ENCODE measurements at regions not wholly inside any gene's neighbourhood (a gene's known extent, or its start where the extent isn't known, plus 50 kb on each side); places are given as distances from the start of the nearest gene placed in this dataset.

DNA sequence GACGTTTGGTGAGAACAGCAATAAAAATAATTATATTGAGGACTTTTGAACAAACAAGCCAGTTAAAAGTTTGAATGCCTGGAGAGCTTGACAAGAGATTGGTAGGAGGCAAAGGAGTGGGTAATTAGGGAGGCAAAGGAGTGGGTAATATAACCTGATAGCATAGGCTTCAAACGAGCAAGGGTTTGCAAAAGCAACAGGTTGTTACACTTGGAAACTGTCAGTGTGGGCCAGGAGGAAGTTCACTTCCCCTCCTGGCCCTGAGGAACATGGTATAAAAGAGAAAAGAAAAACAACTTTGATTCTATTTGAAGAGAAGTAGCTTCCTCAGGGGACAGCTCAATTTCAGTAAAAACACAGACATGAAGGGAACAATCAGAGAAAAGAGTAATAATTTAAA lies 121.7 kb downstream of the CCER1 start:
- H3K79me2 ChIP-seq (replicated peaks; ENCODE audit: insufficient read depth, low read length), result no peaks in the 10 kb centered on the region
- H3F3A ChIP-seq (ENCODE audit: insufficient read depth, low read length, poor library complexity, severe bottlenecking), result no peaks in the 10 kb centered on the region
- H3K4me3 ChIP-seq (ENCODE audit: low read length), result no peak overlapping the region
- H2AFZ ChIP-seq (ENCODE audit: low read depth, low read length), result no peak overlapping the region
- no peaks in the 10 kb centered on the region for H3K36me3 ChIP-seq (ENCODE audit: insufficient read depth, low read length)
- no peak overlapping the region for H3K9ac ChIP-seq (ENCODE audit: low read length)
- H3K9me3 ChIP-seq (ENCODE audit: low read length), result no peaks in the 10 kb centered on the region
- H3K9me2 ChIP-seq (ENCODE audit: insufficient read depth, low read length), result no peaks in the 10 kb centered on the region
- H3K27me3 ChIP-seq (ENCODE audit: insufficient read depth, low read depth, low read length), result no peaks in the 10 kb centered on the region
- H4K20me1 ChIP-seq (ENCODE audit: insufficient read depth), result no peaks in the 10 kb centered on the region
- H3K4me2 ChIP-seq (ENCODE audit: low read length), result no peak overlapping the region
- TF ChIP-seq RAD21 (conservative IDR thresholded peaks at IDR 0.05), result no peak
- no peak overlapping the region for H3K27ac ChIP-seq (ENCODE audit: low read length)

DNA sequence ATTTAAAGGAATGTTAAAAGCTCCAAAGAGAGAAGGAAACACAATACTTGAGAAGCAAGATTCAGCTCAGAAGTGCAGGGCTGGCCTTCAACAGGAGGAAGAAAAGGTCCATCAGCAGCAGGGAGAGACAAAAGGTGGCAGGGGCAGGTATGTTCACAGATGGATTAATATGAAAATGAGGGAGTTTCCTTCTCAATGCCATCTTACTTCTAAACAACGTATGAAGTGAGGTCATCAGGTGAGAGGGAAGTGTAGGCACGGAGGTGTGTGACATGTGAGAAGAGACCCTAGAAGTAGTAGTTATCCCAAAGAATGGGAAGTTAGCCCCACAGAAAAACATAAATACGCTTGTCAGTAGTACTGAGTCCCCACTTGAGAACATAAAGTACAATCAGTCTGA lies 122.5 kb downstream of the CCER1 start:
- Histone ChIP-seq H3K4me3 (ENCODE audit: low read length) (no peak overlapping the region), H3F3A (ENCODE audit: insufficient read depth, low read length, poor library complexity, severe bottlenecking) (no peaks in the 10 kb centered on the region), H2AFZ (ENCODE audit: low read depth, low read length) (no peak overlapping the region), H3K27ac (ENCODE audit: low read length) (no peak overlapping the region), H3K27me3 (ENCODE audit: insufficient read depth, low read depth, low read length) (no peaks in the 10 kb centered on the region), H4K20me1 (ENCODE audit: insufficient read depth) (no peaks in the 10 kb centered on the region), H3K9ac (ENCODE audit: low read length) (no peak overlapping the region), H3K79me2 (replicated peaks; ENCODE audit: insufficient read depth, low read length) (no peaks in the 10 kb centered on the region), H3K9me2 (ENCODE audit: insufficient read depth, low read length) (no peaks in the 10 kb centered on the region), H3K9me3 (ENCODE audit: low read length) (no peaks in the 10 kb centered on the region), H3K4me2 (ENCODE audit: low read length) (no peak overlapping the region), H3K36me3 (ENCODE audit: insufficient read depth, low read length) (no peaks in the 10 kb centered on the region)
- TF ChIP-seq EP300 (conservative IDR thresholded peaks at IDR 0.05; ENCODE audit: poor library complexity, severe bottlenecking), result no peak
- no peak for TF ChIP-seq RAD21 (conservative IDR thresholded peaks at IDR 0.05)
- TF ChIP-seq, protein P1, sequence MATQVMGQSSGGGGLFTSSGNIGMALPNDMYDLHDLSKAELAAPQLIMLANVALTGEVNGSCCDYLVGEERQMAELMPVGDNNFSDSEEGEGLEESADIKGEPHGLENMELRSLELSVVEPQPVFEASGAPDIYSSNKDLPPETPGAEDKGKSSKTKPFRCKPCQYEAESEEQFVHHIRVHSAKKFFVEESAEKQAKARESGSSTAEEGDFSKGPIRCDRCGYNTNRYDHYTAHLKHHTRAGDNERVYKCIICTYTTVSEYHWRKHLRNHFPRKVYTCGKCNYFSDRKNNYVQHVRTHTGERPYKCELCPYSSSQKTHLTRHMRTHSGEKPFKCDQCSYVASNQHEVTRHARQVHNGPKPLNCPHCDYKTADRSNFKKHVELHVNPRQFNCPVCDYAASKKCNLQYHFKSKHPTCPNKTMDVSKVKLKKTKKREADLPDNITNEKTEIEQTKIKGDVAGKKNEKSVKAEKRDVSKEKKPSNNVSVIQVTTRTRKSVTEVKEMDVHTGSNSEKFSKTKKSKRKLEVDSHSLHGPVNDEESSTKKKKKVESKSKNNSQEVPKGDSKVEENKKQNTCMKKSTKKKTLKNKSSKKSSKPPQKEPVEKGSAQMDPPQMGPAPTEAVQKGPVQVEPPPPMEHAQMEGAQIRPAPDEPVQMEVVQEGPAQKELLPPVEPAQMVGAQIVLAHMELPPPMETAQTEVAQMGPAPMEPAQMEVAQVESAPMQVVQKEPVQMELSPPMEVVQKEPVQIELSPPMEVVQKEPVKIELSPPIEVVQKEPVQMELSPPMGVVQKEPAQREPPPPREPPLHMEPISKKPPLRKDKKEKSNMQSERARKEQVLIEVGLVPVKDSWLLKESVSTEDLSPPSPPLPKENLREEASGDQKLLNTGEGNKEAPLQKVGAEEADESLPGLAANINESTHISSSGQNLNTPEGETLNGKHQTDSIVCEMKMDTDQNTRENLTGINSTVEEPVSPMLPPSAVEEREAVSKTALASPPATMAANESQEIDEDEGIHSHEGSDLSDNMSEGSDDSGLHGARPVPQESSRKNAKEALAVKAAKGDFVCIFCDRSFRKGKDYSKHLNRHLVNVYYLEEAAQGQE (IDR thresholded peaks at IDR 0.05; ENCODE audit: borderline replicate concordance), result no peak
- no peak for TF ChIP-seq MXI1 (conservative IDR thresholded peaks at IDR 0.05; ENCODE audit: poor library complexity, severe bottlenecking)

DNA sequence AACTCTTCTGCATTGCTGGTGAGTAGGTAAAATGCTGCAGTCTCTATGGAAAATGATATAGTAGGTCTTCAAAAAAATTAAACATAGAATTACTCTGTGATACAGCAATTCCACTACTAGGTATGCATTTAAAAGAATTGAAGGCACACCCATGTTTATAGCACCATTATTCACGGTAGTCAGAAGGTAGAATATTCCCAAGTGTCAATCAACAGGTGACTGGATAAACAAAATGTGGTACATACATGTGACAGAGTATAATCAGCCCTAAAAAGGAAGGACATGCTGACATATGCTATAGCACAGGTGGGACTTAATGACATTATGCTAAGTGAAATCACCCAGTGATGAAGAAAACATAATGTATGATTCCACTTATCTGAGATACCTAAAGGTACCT lies 123.3 kb downstream of the CCER1 start:
- no peaks in the 10 kb centered on the region for H3F3A ChIP-seq (ENCODE audit: insufficient read depth, low read length, poor library complexity, severe bottlenecking)

More for the DNA sequence above, 123.3 kb downstream of the CCER1 start:
- Histone ChIP-seq H2AFZ (ENCODE audit: low read depth, low read length) (no peak overlapping the region), H3K79me2 (replicated peaks; ENCODE audit: insufficient read depth, low read length) (no peaks in the 10 kb centered on the region), H4K20me1 (ENCODE audit: insufficient read depth) (no peaks in the 10 kb centered on the region), H3K9me3 (ENCODE audit: low read length) (no peaks in the 10 kb centered on the region), H3K4me2 (ENCODE audit: low read length) (no peak overlapping the region), H3K9ac (ENCODE audit: low read length) (no peak overlapping the region), H3K27me3 (ENCODE audit: insufficient read depth, low read depth, low read length) (no peaks in the 10 kb centered on the region), H3K36me3 (ENCODE audit: insufficient read depth, low read length) (no peaks in the 10 kb centered on the region), H3K27ac (ENCODE audit: low read length) (no peak overlapping the region), H3K9me2 (ENCODE audit: insufficient read depth, low read length) (no peaks in the 10 kb centered on the region), H3K4me3 (ENCODE audit: low read length) (no peak overlapping the region)
- TF ChIP-seq SMC3 (conservative IDR thresholded peaks at IDR 0.05; ENCODE audit: poor library complexity) (no peak), EP300 (conservative IDR thresholded peaks at IDR 0.05; ENCODE audit: poor library complexity, severe bottlenecking) (no peak), CTCF (IDR thresholded peaks at IDR 0.05; ENCODE audit: poor library complexity, severe bottlenecking) (no peak), MXI1 (conservative IDR thresholded peaks at IDR 0.05; ENCODE audit: poor library complexity, severe bottlenecking) (no peak), EZH2 (IDR thresholded peaks at IDR 0.05; ENCODE audit: borderline replicate concordance, insufficient read depth, low read length, poor library complexity, severe bottlenecking) (no peak), TAF1 (IDR thresholded peaks at IDR 0.05; ENCODE audit: low read depth) (no peak), POLR2AphosphoS5 (IDR thresholded peaks at IDR 0.05) (no peak), RAD21 (conservative IDR thresholded peaks at IDR 0.05) (no peak)
- TF ChIP-seq, protein P1 (IDR thresholded peaks at IDR 0.05; ENCODE audit: borderline replicate concordance), result no peak

Data from neural cell (in vitro differentiated cells).